GM19025 (cell line): ENCODE measurements at regions not wholly inside any gene's neighbourhood (a gene's known extent, or its start where the extent isn't known, plus 50 kb on each side); places are given as distances from the start of the nearest gene placed in this dataset.

Experiments used
- ATAC-seq: cut with Tn5 transposase; IDR thresholded peaks from one replicate; pipeline ENCODE4 v1.9.1; 2021; ENCODE audit warnings: mild to moderate bottlenecking, low read depth, moderate library complexity; ENCODE audit not compliant: unreplicated experiment

GRCh38 chr18:76771192-76771799 is 51.1 kb upstream of the ZNF236 start:
- ATAC-seq = no peak

DNA sequence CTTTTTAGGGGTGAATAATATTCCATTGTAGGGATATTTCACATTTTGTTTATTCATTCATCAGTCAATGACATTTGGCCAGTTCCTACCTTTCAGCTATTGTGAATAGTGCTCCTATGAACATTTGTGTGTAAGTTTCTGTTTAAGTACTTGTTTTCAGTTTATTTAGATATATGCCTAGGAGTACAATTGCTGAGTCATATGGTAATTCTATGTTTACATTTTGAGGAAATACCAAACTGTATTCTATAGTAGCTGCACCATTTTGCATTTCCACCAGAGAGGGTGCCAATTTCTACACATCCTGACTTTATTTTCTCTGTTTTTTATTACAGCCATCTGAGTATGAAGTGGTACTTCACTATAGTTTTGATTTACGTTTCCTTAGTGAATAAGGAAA is 54.4 kb upstream of the ZNF236 start:
- no peak for ATAC-seq

DNA sequence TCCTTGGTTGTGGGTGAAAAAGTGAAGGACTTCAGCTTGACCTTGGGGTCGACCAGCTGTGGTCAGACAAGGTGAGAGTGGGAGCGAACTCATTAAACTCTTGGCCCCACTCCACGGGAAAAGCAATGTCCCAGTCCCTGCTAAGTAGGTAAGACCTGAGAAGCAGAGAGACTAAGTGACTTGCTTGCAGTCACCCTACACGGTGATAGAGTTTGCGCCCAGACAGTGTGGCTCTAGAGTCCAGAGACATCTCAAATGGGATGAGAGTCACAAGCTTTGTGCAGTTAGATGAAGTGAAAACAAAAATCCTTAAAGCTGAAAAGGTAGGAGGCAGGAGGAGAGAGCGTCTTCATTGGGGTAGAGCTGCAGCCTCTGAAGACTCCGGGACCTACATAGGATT is 55.9 kb upstream of the ZNF236 start:
- ATAC-seq = no peak

GRCh38 chr18:76765649-76766048 is 56.7 kb upstream of the ZNF236 start:
- no peak for ATAC-seq

GRCh38 chr18:76764291-76764901 is 58.0 kb upstream of the ZNF236 start:
- ATAC-seq = no peak

- no peak for ATAC-seq
These were observed 63.3 kb upstream of the ZNF236 start for GRCh38 chr18:76759056-76759455.

- no peak for ATAC-seq
These were observed 64.4 kb upstream of the ZNF236 start for GRCh38 chr18:76757925-76758324.

- no peak for ATAC-seq
These were observed 65.0 kb upstream of the ZNF236 start for GRCh38 chr18:76757335-76757734.

- no peak for ATAC-seq
These were observed 65.7 kb upstream of the ZNF236 start for GRCh38 chr18:76756531-76757253.

DNA sequence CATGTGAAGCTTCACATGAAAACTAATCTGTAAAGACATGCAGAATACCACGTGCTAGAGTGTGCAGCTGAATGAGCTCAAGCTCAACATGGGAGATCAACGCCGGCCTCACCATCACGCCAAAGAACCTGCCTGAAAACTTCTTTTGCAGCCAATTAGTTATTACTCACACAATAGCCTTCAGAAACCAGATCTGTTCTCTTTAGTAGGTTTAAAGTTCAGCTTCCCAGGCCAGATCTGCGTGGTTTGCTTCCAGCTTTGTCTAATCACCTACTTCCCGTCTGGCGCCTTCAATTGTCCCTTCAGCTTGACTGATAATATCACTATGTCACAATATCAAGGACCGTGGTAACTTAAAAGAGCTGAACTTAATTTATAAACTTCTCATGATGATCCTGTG is 68.0 kb upstream of the ZNF236 start:
- no peak for ATAC-seq

DNA sequence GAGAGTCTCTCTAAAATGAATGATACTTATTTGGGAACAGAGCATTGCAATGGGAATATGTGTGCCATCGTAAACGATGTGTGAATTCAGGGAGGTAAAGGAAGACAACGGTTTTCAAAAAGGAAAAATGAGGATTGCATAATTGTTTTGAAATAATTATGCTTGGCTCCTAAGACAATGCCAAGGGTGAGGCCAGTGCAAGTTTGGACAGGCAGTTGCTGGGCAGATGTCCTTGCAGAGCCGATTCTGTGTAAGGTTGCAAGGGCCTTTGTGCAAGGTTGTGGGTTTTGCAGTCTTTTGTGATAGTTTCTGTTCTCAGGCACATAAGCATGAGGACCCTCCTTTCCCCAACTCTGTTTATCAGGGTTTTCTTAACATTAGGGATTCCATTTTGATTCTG is 70.0 kb upstream of the ZNF236 start:
- ATAC-seq = no peak

- no peak for ATAC-seq
These were observed 71.2 kb upstream of the ZNF236 start for GRCh38 chr18:76750917-76751890.

GRCh38 chr18:76750269-76750668 is 72.1 kb upstream of the ZNF236 start:
- ATAC-seq = no peak

DNA sequence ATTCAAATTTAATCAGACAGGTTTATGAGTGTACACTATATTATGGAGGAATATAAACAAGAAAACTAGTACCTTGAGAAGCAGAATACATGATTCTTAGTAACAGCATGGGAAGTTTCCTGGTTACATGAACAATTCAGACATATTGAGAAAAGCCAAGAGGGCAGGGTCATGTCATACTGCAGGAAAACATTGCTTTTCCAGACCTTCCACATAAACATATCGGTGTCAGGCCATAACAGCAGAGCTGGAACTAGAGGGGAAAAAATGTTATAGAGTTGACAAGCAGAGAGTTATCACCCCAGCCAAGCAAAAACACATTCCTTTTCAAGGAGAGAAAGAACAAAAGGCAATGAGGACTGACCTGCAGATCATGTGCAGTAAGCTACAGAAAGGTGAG is 74.7 kb upstream of the ZNF236 start:
- no peak for ATAC-seq

DNA sequence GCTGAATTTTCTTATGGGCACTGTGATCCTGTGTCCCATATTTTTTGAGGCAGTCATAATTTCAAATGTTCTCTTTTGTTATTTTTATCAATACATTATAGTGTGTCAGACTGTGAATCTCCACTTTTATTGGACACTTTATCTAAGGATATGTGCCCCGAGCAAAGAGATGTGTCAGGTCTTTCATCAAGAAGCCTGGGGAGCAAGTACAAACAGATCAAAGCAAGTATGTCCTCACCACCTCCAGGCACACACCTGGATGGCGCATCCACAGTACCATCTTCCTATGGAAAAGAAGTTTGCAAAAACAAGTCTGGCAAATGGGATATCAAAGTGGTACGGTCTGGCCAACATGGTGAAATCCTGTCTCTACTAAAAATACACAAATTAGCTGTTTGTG is 81.0 kb upstream of the ZNF236 start:
- no peak for ATAC-seq

DNA sequence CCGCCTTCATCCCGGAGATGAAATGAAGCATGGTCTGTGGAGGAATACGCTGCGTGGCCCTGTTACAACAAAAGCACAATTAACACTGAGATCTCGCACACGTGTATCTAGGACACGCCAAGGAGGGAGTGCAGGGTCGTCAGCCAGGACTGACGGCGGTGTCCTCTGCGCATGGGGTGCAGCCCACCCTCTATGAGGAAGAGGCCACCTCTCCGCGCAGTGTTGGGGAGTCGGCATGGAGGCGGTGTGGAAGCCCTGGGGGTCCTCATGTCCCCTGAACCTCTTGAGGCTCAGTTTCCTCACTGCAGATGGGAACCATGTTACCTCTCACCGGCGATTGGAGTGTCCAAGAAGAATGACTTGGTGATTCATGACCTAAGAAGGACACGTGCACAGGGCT is 86.0 kb upstream of the ZNF236 start:
- no peak for ATAC-seq

DNA sequence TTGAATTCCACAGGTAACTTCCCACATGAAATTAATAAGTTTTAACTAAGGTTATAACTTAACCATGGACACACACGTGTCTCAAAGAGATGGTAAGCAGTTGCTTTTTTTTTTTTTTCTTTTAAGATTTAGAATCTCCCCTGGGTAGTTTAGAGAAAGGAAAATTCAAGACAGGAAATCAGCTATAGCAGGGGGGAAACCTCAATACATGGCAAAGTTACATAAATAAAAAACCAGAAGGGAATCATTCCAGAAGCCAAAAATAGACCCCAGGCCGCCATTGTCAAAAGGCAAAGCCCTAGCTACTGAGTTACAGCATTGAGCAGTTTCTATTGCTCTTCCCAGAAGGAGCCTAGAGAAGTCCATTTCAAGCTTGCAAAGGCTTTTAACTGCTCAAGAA is 91.5 kb upstream of the ZNF236 start:
- no peak for ATAC-seq

DNA sequence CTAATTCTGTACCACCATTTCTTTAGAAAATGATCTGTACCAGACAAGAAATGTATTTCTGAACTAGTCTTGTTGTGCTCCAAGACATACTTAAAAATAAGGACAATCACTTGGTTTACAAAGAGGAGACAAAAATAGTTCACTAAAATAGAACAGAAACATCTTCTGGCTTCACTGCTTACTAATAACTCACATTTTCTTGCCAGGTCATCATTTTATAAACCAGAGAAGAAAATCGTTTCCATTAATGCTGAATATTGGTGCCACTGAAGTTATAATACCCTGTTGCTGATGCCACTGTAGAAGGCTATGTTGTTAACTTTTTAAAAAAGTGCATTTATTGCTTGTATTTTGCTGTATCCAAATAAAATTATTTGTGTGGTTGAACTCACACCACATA is 94.8 kb upstream of the ZNF236 start:
- no peak for ATAC-seq

GRCh38 chr18:76725445-76725844 is 96.9 kb upstream of the ZNF236 start:
- ATAC-seq = no peak

DNA sequence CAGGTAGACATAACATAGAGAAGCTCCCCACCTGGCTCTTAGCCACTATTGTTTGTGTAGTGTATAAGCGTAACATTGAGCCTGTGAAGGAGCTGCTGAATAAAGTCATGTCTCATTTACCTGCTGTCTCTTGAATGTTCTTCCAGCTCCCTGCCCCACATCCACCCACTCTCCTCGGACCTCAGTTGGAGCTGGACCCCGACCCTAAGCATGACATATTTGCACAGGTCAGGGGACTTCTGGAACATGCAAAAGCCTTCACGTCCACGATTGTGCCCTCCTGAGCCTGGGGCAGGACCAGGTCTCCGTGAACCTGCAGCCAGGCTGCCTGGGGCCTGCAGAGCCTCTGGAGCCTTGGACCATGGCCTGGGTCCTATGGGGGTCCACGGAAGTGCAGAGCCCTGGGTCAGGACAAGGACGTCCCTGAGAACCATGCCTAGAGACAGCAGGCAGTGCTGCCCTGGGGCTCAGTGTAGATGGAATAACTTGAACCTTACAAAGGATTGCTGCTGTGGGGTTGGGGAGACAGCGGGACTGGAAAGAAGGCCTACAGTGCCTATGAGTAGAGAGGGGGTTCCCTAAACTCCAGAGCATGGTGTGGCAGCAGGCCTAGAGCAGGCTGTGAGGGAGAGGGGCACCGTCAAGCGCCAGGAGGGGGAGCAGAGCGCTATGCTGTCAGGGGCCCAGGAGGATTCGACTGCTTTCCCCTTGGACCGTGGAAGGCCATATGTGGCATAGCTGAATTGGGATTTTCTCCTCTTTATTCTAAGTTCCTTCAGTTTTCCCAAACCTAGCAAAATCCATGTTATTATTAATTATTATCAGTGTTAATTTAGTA is 99.9 kb upstream of the ZNF236 start:
- no peak for ATAC-seq
